Muscle of leg (tissue), 3 donors: ENCODE measurements at regions not wholly inside any gene's neighbourhood (a gene's known extent, or its start where the extent isn't known, plus 50 kb on each side); places are given as distances from the start of the nearest gene placed in this dataset.
"Not testable (repeated sequence)": the region's sequence is repeated elsewhere in the genome, so short reads cannot be mapped to it uniquely, and the experiment has no call there.

ENCODE experiments used
- DNase-seq: peaks from one replicate; pipeline ENCODE4 v3.0.0; 2013
- H3K27ac ChIP-seq: one replicate; pipeline ENCODE4 v1.5.1; 2013; ENCODE audit warnings: mild to moderate bottlenecking, low read length, control low read depth
- H3K27me3 ChIP-seq: one replicate; pipeline ENCODE4 v1.6.1; 2013; ENCODE audit warnings: low read length; ENCODE audit not compliant: control insufficient read depth, insufficient read depth
- H3K36me3 ChIP-seq: one replicate; pipeline ENCODE4 v1.6.1; 2013; ENCODE audit warnings: low read length; ENCODE audit not compliant: control insufficient read depth, insufficient read depth
- H3K4me1 ChIP-seq: one replicate; pipeline ENCODE4 v1.6.1; 2013; ENCODE audit warnings: low read length; ENCODE audit not compliant: control insufficient read depth, insufficient read depth
- H3K4me3 ChIP-seq: one replicate; pipeline ENCODE4 v1.5.1; 2013; ENCODE audit warnings: low read length, control low read depth
- H3K9me3 ChIP-seq: replicated peaks from 2 replicates; pipeline ENCODE4 v1.6.1; 2013; ENCODE audit warnings: low read depth, low read length; ENCODE audit not compliant: control insufficient read depth
- WGBS: methylation state at CpG from one replicate; pipeline ENCODE4 v1.1.5; 2013; ENCODE audit warnings: missing lambda C conversion rate; ENCODE audit not compliant: insufficient coverage; 5-methylcytosine and 5-hydroxymethylcytosine counted together

GRCh38 chr1:238457610-238458009 lies 566.9 kb upstream of the ZP4 start:
- no peak overlapping the region for H3K27ac ChIP-seq
- no peaks in the 10 kb centered on the region for H3K36me3 ChIP-seq
- H3K9me3 ChIP-seq = no peaks in the 10 kb centered on the region
- H3K4me3 ChIP-seq = no peak overlapping the region
- no peak for DNase-seq
- H3K4me1 ChIP-seq = no peaks in the 10 kb centered on the region
- no peaks in the 10 kb centered on the region for H3K27me3 ChIP-seq

GRCh38 chr1:238451781-238452310 lies 561.1 kb upstream of the ZP4 start:
- no peaks in the 10 kb centered on the region for H3K9me3 ChIP-seq
- H3K36me3 ChIP-seq = no peaks in the 10 kb centered on the region
- no CpG with 5 or more reads among the region's 4 CpGs for WGBS
- no peaks in the 10 kb centered on the region for H3K27me3 ChIP-seq
- H3K27ac ChIP-seq = no peak overlapping the region
- no peak overlapping the region for H3K4me3 ChIP-seq
- DNase-seq = no peak
- no peaks in the 10 kb centered on the region for H3K4me1 ChIP-seq

DNA sequence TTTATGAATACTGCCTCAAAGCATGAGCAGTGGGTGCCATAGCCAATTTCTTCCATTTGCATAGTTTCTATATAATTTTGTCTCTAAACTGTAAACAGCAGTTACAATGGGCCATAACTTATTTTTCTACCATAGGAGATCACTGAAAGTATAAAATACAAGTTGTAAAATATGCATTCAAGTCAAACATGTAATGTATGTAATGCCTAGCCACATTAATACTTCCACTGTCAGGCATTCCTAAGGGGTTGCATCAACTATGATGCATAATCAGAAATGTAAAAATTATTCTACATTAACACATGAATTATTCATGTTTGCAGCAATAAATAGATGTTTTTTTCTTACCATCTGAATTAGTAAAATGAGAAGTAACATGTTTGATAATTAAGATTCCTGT lies 560.3 kb upstream of the ZP4 start:
- Histone ChIP-seq H3K9me3 (no peaks in the 10 kb centered on the region), H3K36me3 (no peaks in the 10 kb centered on the region), H3K4me3 (no peak overlapping the region), H3K4me1 (no peaks in the 10 kb centered on the region), H3K27ac (no peak overlapping the region), H3K27me3 (no peaks in the 10 kb centered on the region)
- no peak for DNase-seq

- Histone ChIP-seq H3K9me3 (no peaks in the 10 kb centered on the region), H3K27me3 (no peaks in the 10 kb centered on the region)
- WGBS = no CpG with 5 or more reads among the region's 6 CpGs
These were observed 553.0 kb upstream of the ZP4 start for GRCh38 chr1:238443687-238444086.

GRCh38 chr1:238439511-238439910 lies 548.8 kb upstream of the ZP4 start:
- Histone ChIP-seq H3K27ac (no peak overlapping the region), H3K36me3 (no peaks in the 10 kb centered on the region), H3K4me1 (no peaks in the 10 kb centered on the region), H3K27me3 (no peaks in the 10 kb centered on the region), H3K4me3 (no peak overlapping the region), H3K9me3 (no peaks in the 10 kb centered on the region)
- DNase-seq = no peak

More at GRCh38 chr1:238443687-238444086, 553.0 kb upstream of the ZP4 start:
- Histone ChIP-seq H3K27ac (no peak overlapping the region), H3K4me3 (no peak overlapping the region), H3K4me1 (no peaks in the 10 kb centered on the region), H3K36me3 (no peaks in the 10 kb centered on the region)
- DNase-seq = no peak

DNA sequence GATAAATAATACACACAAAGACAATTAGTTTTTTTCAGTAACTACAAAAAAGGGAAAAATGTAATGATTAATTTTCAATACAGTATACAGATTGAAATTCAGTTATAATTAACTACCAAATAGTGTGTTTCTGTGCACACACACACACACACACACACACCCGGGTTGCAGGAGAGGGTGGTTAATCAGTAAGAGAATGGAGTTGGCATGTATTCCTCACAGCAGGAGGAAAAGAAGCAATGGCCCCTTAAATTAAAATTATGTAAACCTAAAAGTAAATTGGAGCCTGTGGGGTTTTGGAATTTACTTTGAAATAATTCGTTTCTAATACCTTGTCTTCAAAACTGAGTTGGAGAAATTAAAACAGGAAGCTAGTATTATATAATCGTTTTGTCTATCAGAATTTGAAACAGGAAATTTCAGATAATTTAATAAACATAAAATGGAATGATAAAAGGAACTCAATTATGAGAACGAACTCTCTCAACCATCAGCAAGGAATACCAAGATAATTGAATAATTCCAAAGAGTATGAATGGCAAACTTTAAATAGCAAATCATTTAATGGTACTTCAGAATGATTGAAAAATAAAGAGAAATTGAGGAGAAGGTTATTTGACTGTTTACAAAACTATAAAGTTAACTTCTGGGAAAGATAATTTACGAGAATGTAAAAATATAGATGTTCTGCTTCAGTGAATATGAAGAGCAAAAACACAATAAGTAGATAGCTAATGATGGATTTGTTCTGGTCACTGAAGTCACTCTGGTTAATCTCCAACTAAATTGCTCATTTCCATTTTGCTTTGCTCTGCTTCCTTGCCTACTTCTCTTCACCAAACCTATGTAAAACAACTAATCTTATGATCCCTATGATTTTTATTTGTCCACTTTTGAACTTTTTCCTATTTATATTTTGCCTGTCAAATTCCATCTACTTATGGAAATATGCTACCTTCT lies 547.9 kb upstream of the ZP4 start:
- Histone ChIP-seq H3K4me3 (no peak overlapping the region), H3K9me3 (no peaks in the 10 kb centered on the region), H3K36me3 (no peaks in the 10 kb centered on the region), H3K27ac (no peak overlapping the region), H3K4me1 (no peaks in the 10 kb centered on the region), H3K27me3 (no peaks in the 10 kb centered on the region)
- DNase-seq = no peak
- WGBS = no CpG with 5 or more reads among the region's 5 CpGs

GRCh38 chr1:238429703-238430102 lies 539.0 kb upstream of the ZP4 start:
- no CpG with 5 or more reads among the region's 2 CpGs for whole genome bisulfite sequencing
- DNase-seq, H3K4me3 ChIP-seq: not testable (repeated sequence)

GRCh38 chr1:238419209-238419608 lies 528.5 kb upstream of the ZP4 start:
- no CpG with 5 or more reads among the region's 3 CpGs for WGBS
- no peaks in the 10 kb centered on the region for H3K4me1 ChIP-seq
- no peak overlapping the region for H3K27ac ChIP-seq
- H3K9me3 ChIP-seq = no peaks in the 10 kb centered on the region
- H3K27me3 ChIP-seq = no peaks in the 10 kb centered on the region
- H3K36me3 ChIP-seq = no peaks in the 10 kb centered on the region
- DNase-seq = no peak
- no peak overlapping the region for H3K4me3 ChIP-seq

More at GRCh38 chr1:238429703-238430102, 539.0 kb upstream of the ZP4 start:
- not testable (repeated sequence) for H3K9me3 ChIP-seq, H3K27ac ChIP-seq, H3K4me1 ChIP-seq, H3K27me3 ChIP-seq, H3K36me3 ChIP-seq

- no peaks in the 10 kb centered on the region for H3K27me3 ChIP-seq
- no peaks in the 10 kb centered on the region for H3K36me3 ChIP-seq
- no peaks in the 10 kb centered on the region for H3K4me1 ChIP-seq
- no peak overlapping the region for H3K4me3 ChIP-seq
- no peak overlapping the region for H3K27ac ChIP-seq
- WGBS = no CpG with 5 or more reads among the region's 5 CpGs
- DNase-seq = peak; percentile 77
- H3K9me3 ChIP-seq = no peaks in the 10 kb centered on the region
These were observed 519.2 kb upstream of the ZP4 start for GRCh38 chr1:238409932-238410331.

GRCh38 chr1:238409191-238409850 lies 518.6 kb upstream of the ZP4 start:
- no peaks in the 10 kb centered on the region for H3K27me3 ChIP-seq
- no peaks in the 10 kb centered on the region for H3K4me1 ChIP-seq
- 72% methylated on average over 2 of the region's 3 CpGs for WGBS
- H3K4me3 ChIP-seq = no peak overlapping the region
- no peaks in the 10 kb centered on the region for H3K36me3 ChIP-seq
- no peak overlapping the region for H3K27ac ChIP-seq
- DNase-seq = peak; percentile 31
- no peaks in the 10 kb centered on the region for H3K9me3 ChIP-seq
